IMR-90 (cell line): ENCODE measurements at regions not wholly inside any gene's neighbourhood (a gene's known extent, or its start where the extent isn't known, plus 50 kb on each side); places are given as distances from the start of the nearest gene placed in this dataset.

Experiments used
- ATAC-seq: fragments of 200-7000 bp; cut with Tn5 transposase; 2 replicates; pipeline ENCODE4 v1.9.1; 2020; ENCODE audit warnings: low read depth, mild to moderate bottlenecking, moderate library complexity
- BruUV-seq: library from RNA; stranded (reverse); fragments of 400-500 nt; replicated peaks from 2 replicates; lab custom pipeline; 2021; lab: Mats Ljungman, UMichigan
- CTCF ChIA-PET: fragments of 300-600 bp; formaldehyde crosslinking; extraction: SDS; loops from one replicate; lab custom pipeline; 2021; ENCODE audit warnings: antibody characterized with exemption; lab: Yijun Ruan, JAX
- POLR2A ChIA-PET: fragments of 300-600 bp; sonication (Branson Sonifier 250); formaldehyde crosslinking; loops from one replicate; lab custom pipeline; 2022; ENCODE audit warnings: antibody characterized with exemption; ENCODE audit not compliant: unreplicated experiment; lab: Charles Lee
- DNase-seq: peaks from one replicate; pipeline ENCODE4 v3.0.0; 2013
- H2AFZ ChIP-seq: replicated peaks from 2 replicates; pipeline ENCODE3; 2013; ENCODE audit warnings: low read length, mild to moderate bottlenecking; ENCODE audit not compliant: poor library complexity
- H2AK5ac ChIP-seq: 2 replicates; pipeline ENCODE4 v1.6.1; 2013; ENCODE audit warnings: low read depth, low read length, inconsistent platforms
- H2AK9ac ChIP-seq: replicated peaks from 2 replicates; pipeline ENCODE3; 2013; ENCODE audit warnings: mild to moderate bottlenecking, low read depth, low read length, moderate library complexity; ENCODE audit not compliant: poor library complexity
- H2BK120ac ChIP-seq: 2 replicates; pipeline ENCODE4 v1.6.1; 2013; ENCODE audit warnings: low read depth, low read length, inconsistent platforms
- H2BK15ac ChIP-seq: 3 replicates; pipeline ENCODE4 v1.6.1; 2013; ENCODE audit warnings: low read depth, low read length, inconsistent platforms
- H2BK20ac ChIP-seq: 2 replicates; pipeline ENCODE4 v1.6.1; 2013; ENCODE audit warnings: low read depth, mild to moderate bottlenecking, inconsistent platforms, low read length, moderate library complexity
- H2BK5ac ChIP-seq: 2 replicates; pipeline ENCODE4 v1.6.1; 2013; ENCODE audit warnings: mild to moderate bottlenecking, low read depth, low read length, inconsistent platforms; ENCODE audit not compliant: poor library complexity, severe bottlenecking
- H3K14ac ChIP-seq: replicated peaks from 2 replicates; pipeline ENCODE4 v1.6.1; 2013; ENCODE audit warnings: low read depth, low read length, inconsistent platforms
- H3K18ac ChIP-seq: 2 replicates; pipeline ENCODE4 v1.6.1; 2013; ENCODE audit warnings: low read depth, low read length, control low read depth
- H3K23ac ChIP-seq: 2 replicates; pipeline ENCODE4 v1.6.1; 2013; ENCODE audit warnings: low read depth, low read length, inconsistent platforms
- H3K27ac ChIP-seq: 2 replicates; pipeline ENCODE4 v1.5.1; 2013; ENCODE audit warnings: mild to moderate bottlenecking, control low read depth, low read length; ENCODE audit not compliant: insufficient read depth
- H3K27me3 ChIP-seq: 2 replicates; pipeline ENCODE4 v1.6.1; 2013; ENCODE audit warnings: low read length; ENCODE audit not compliant: control insufficient read depth, insufficient read depth
- H3K36me3 ChIP-seq: 2 replicates; pipeline ENCODE4 v1.6.1; 2013; ENCODE audit warnings: low read length, mixed read lengths; ENCODE audit not compliant: control insufficient read depth, insufficient read depth
- H3K4ac ChIP-seq: 2 replicates; pipeline ENCODE4 v1.6.1; 2013; ENCODE audit warnings: low read depth, low read length, inconsistent platforms
- H3K4me1 ChIP-seq: 2 replicates; pipeline ENCODE4 v1.6.1; 2013; ENCODE audit warnings: low read length, mixed read lengths; ENCODE audit not compliant: control insufficient read depth, insufficient read depth
- H3K4me2 ChIP-seq: 2 replicates; pipeline ENCODE4 v1.6.1; 2013; ENCODE audit warnings: low read depth, mild to moderate bottlenecking, control low read depth, low read length, moderate library complexity
- H3K4me3 ChIP-seq: 2 replicates; pipeline ENCODE4 v1.5.1; 2013; ENCODE audit warnings: low read depth, mild to moderate bottlenecking, control low read depth, low read length, moderate library complexity; ENCODE audit not compliant: insufficient read depth
- H3K56ac ChIP-seq: 2 replicates; pipeline ENCODE4 v1.6.1; 2013; ENCODE audit warnings: low read length, inconsistent platforms; ENCODE audit not compliant: insufficient read depth; ENCODE audit errors: extremely low read depth
- H3K79me1 ChIP-seq, 2 experiments: 2 replicates each; pipeline ENCODE4 v1.6.1; 2013; ENCODE audit warnings: low read length in 2 of 2, inconsistent platforms in 1 of 2, low read depth in 1 of 2
- H3K9ac ChIP-seq: 2 replicates; pipeline ENCODE4 v1.6.1; 2013; ENCODE audit warnings: low read depth, low read length, control low read depth
- H3K9me1 ChIP-seq: 2 replicates; pipeline ENCODE4 v1.6.1; 2013; ENCODE audit warnings: low read length, inconsistent platforms; ENCODE audit not compliant: insufficient read depth
- H3K9me3 ChIP-seq: 2 replicates; pipeline ENCODE4 v1.6.1; 2013; ENCODE audit warnings: low read length; ENCODE audit not compliant: control insufficient read depth, insufficient read depth
- H4K20me1 ChIP-seq: 2 replicates; pipeline ENCODE4 v1.6.1; 2013; ENCODE audit warnings: low read length, inconsistent platforms; ENCODE audit not compliant: insufficient read depth
- H4K5ac ChIP-seq: 2 replicates; pipeline ENCODE4 v1.6.1; 2013; ENCODE audit warnings: mild to moderate bottlenecking, low read depth, low read length, control low read depth
- H4K8ac ChIP-seq, 2 experiments: 2 replicates each; pipeline ENCODE4 v1.6.1; 2013; ENCODE audit warnings: low read depth in 2 of 2, low read length in 2 of 2, control low read depth in 1 of 2, inconsistent platforms in 1 of 2
- H4K91ac ChIP-seq: 2 replicates; pipeline ENCODE4 v1.6.1; 2013; ENCODE audit warnings: low read depth, low read length, inconsistent platforms; ENCODE audit not compliant: insufficient read depth
- BHLHE40 ChIP-seq: fragments of 150-350 bp; IDR thresholded peaks from 2 replicates; pipeline ENCODE4 v1.6.1; 2016; ENCODE audit warnings: mild to moderate bottlenecking, low read depth, low read length
- ELK1 ChIP-seq: fragments of 150-350 bp; IDR thresholded peaks from 2 replicates; pipeline ENCODE4 v1.6.1; 2016; ENCODE audit warnings: low read depth, mild to moderate bottlenecking, low read length, moderate library complexity, borderline replicate concordance
- FOS ChIP-seq: fragments of 150-350 bp; IDR thresholded peaks from 2 replicates; pipeline ENCODE4 v1.6.1; 2016; ENCODE audit warnings: low read depth, low read length
- MAFK ChIP-seq: IDR thresholded peaks from 2 replicates; pipeline ENCODE4 v1.6.1; 2012; ENCODE audit warnings: low read depth, low read length, improper control_type of control experiment
- MAZ ChIP-seq: IDR thresholded peaks from 2 replicates; pipeline ENCODE4 v1.6.1; 2012; ENCODE audit warnings: low read depth, mild to moderate bottlenecking, low read length, improper control_type of control experiment, moderate library complexity, borderline replicate concordance
- MXI1 ChIP-seq: IDR thresholded peaks from 2 replicates; pipeline ENCODE4 v1.6.1; 2012; ENCODE audit warnings: low read depth, mild to moderate bottlenecking, low read length, moderate library complexity, borderline replicate concordance
- POLR2A ChIP-seq: IDR thresholded peaks from 2 replicates; pipeline ENCODE4 v1.6.1; 2012; ENCODE audit warnings: mild to moderate bottlenecking, low read depth, low read length
- RAD21 ChIP-seq: IDR thresholded peaks from 2 replicates; pipeline ENCODE4 v1.6.1; 2012; ENCODE audit warnings: low read length, improper control_type of control experiment
- RFX5 ChIP-seq: IDR thresholded peaks from 2 replicates; pipeline ENCODE4 v1.8.0; 2012; ENCODE audit warnings: low read depth, mild to moderate bottlenecking, low read length, moderate library complexity
- USF2 ChIP-seq: fragments of 150-350 bp; IDR thresholded peaks from 2 replicates; pipeline ENCODE4 v1.6.1; 2017; ENCODE audit warnings: mild to moderate bottlenecking, antibody characterized with exemption, low read length, low read depth
- WGBS, 2 experiments: methylation state at CpG; one replicate each; pipeline versions ENCODE4 v1.1.5 to v1.1.7; 2013; ENCODE audit warnings: missing lambda C conversion rate in 2 of 2; ENCODE audit not compliant: insufficient read length in 1 of 2; ENCODE audit errors: extremely low coverage in 2 of 2; 5-methylcytosine and 5-hydroxymethylcytosine counted together
- dilution Hi-C: fragments of 300-500 bp; cut with HindIII; formaldehyde crosslinking; loops from one replicate; pipeline ENCODE4 v1.14.3; 2018; ENCODE audit warnings: low sequenced_read_pairs; ENCODE audit not compliant: unreplicated experiment
- in situ Hi-C: fragments of 300-500 bp; cut with MboI; formaldehyde crosslinking; loops from 3 replicates; pipeline ENCODE4 v1.14.3; 2019; ENCODE audit warnings: low sequenced_read_pairs, inconsistent platforms, mixed read lengths
- intact Hi-C: fragments of 100-400 bp; cut with micrococcal nuclease; formaldehyde crosslinking; loops from 2 replicates; pipeline ENCODE4 v1.10.0; 2022

GRCh38 chr6:51152594-51152993 lies 333.9 kb downstream of the TFAP2B start:
- Histone ChIP-seq H3K9me1 (no peaks in the 10 kb centered on the region), H4K5ac (no peak overlapping the region), H3K4me1 (no peaks in the 10 kb centered on the region), H3K9ac (no peak overlapping the region), H3K27me3 (no peaks in the 10 kb centered on the region), H4K8ac (no peak overlapping the region), H3K4me3 (no peak overlapping the region), H3K4me2 (no peak overlapping the region), H2BK5ac (no peak overlapping the region), H3K56ac (no peak overlapping the region), H2AK5ac (no peak overlapping the region), H2AK9ac (no peak overlapping the region), H3K36me3 (no peaks in the 10 kb centered on the region), H4K91ac (no peak overlapping the region), H2BK20ac (no peak overlapping the region), H3K4ac (no peak overlapping the region), H3K27ac (no peak overlapping the region), H2AFZ (no peak overlapping the region), H3K79me1 (no peaks in the 10 kb centered on the region), H2BK15ac (no peak overlapping the region), H3K18ac (no peak overlapping the region), H3K9me3 (peaks cover 4% of the 10 kb centered on the region), H2BK120ac (no peak overlapping the region), H3K14ac (no peak overlapping the region), H3K23ac (no peak overlapping the region), H4K20me1 (no peaks in the 10 kb centered on the region)
- ATAC-seq (no peak), DNase-seq (no peak)
- dilution Hi-C loops (no loop called here), in situ Hi-C loops (no loop called here), intact Hi-C loops (no loop called here)
- no peak for TF ChIP-seq MXI1
- no peak for TF ChIP-seq RFX5
- no peak for TF ChIP-seq BHLHE40
- no peak for TF ChIP-seq USF2
- no peak for TF ChIP-seq ELK1
- no peak for TF ChIP-seq MAFK
- no peak for TF ChIP-seq POLR2A
- no peak for TF ChIP-seq RAD21
- no peak for TF ChIP-seq MAZ
- TF ChIP-seq FOS: no peak
- WGBS, 2 experiments: 14% methylated on average over 2 of the region's 3 CpGs; no CpG with 5 or more reads in 1 of the 2 experiments
- POLR2A ChIA-PET: no interaction called here
- CTCF ChIA-PET: no interaction called here
- BruUV-seq: no TSS peak
